ENCODE measurements at regions not wholly inside any gene's neighbourhood (a gene's known extent, or its start where the extent isn't known, plus 50 kb on each side); places are given as distances from the start of the nearest gene placed in this dataset.

- H4K20me1 ChIP-seq = no peaks in the 10 kb centered on the region
- H3K27ac ChIP-seq = no peak overlapping the region
- no peaks in the 10 kb centered on the region for H3K9me3 ChIP-seq (replicated peaks in 1 of 11)
- H3K4me1 ChIP-seq = no peaks in the 10 kb centered on the region
- H3K9ac ChIP-seq = no peak overlapping the region
- no peak for TF ChIP-seq Cebpa-rat (IDR thresholded peaks at IDR 0.05)
- no peaks in the 10 kb centered on the region for H3K36me3 ChIP-seq
- no peaks in the 10 kb centered on the region for H3K27me3 ChIP-seq
- H3K4me2 ChIP-seq = no peak overlapping the region
- H3K4me3 ChIP-seq = no peak overlapping the region
Measured at GRCh38 chr3:147794596-147794995, 385.4 kb downstream of the ZIC1 start.

- H3K36me3 ChIP-seq = no peaks in the 10 kb centered on the region
- no peaks in the 10 kb centered on the region for H3K4me1 ChIP-seq
- H4K20me1 ChIP-seq = no peaks in the 10 kb centered on the region
- no peak for TF ChIP-seq Cebpa-rat (IDR thresholded peaks at IDR 0.05)
- H3K27me3 ChIP-seq = no peaks in the 10 kb centered on the region
- no peak overlapping the region for H3K4me2 ChIP-seq
- no peak overlapping the region for H3K4me3 ChIP-seq
- no peak overlapping the region for H3K9ac ChIP-seq
- H3K27ac ChIP-seq = no peak overlapping the region
- no peaks in the 10 kb centered on the region for H3K9me3 ChIP-seq (replicated peaks in 1 of 11)
Measured at GRCh38 chr3:147795418-147795817, 386.3 kb downstream of the ZIC1 start.

- no peak for TF ChIP-seq Cebpa-rat (IDR thresholded peaks at IDR 0.05)
- Histone ChIP-seq H3K27me3 (no peaks in the 10 kb centered on the region), H3K36me3 (no peaks in the 10 kb centered on the region), H3K4me3 (no peak overlapping the region), H4K20me1 (no peaks in the 10 kb centered on the region), H3K27ac (no peak overlapping the region), H3K4me1 (no peaks in the 10 kb centered on the region), H3K9ac (no peak overlapping the region), H3K9me3 (replicated peaks in 1 of 11) (no peaks in the 10 kb centered on the region), H3K4me2 (no peak overlapping the region)
Measured at GRCh38 chr3:147797095-147797494, 387.9 kb downstream of the ZIC1 start.

GRCh38 chr3:147799601-147800000 is 390.4 kb downstream of the ZIC1 start:
- Histone ChIP-seq H3K4me1 (no peaks in the 10 kb centered on the region), H3K27ac (no peak overlapping the region), H3K4me3 (no peak overlapping the region), H3K9ac (no peak overlapping the region), H3K4me2 (no peak overlapping the region), H3K27me3 (no peaks in the 10 kb centered on the region), H4K20me1 (no peaks in the 10 kb centered on the region), H3K36me3 (no peaks in the 10 kb centered on the region), H3K9me3 (replicated peaks in 1 of 11) (no peaks in the 10 kb centered on the region)
- TF ChIP-seq Cebpa-rat (IDR thresholded peaks at IDR 0.05) = no peak

GRCh38 chr3:147807776-147808175 is 398.6 kb downstream of the ZIC1 start:
- Histone ChIP-seq H3K4me2 (no peak overlapping the region), H3K4me3 (no peak overlapping the region), H3K27me3 (no peaks in the 10 kb centered on the region), H3K36me3 (no peaks in the 10 kb centered on the region), H3K4me1 (no peaks in the 10 kb centered on the region), H4K20me1 (no peaks in the 10 kb centered on the region), H3K9ac (no peak overlapping the region), H3K27ac (no peak overlapping the region), H3K9me3 (replicated peaks in 1 of 11) (no peaks in the 10 kb centered on the region)
- no peak for TF ChIP-seq Cebpa-rat (IDR thresholded peaks at IDR 0.05)

GRCh38 chr3:147809206-147809605 is 400.0 kb downstream of the ZIC1 start:
- no peak overlapping the region for H3K4me3 ChIP-seq
- no peaks in the 10 kb centered on the region for H3K9me3 ChIP-seq (replicated peaks in 1 of 11)
- H3K4me1 ChIP-seq = no peaks in the 10 kb centered on the region
- TF ChIP-seq Cebpa-rat (IDR thresholded peaks at IDR 0.05) = no peak
- no peaks in the 10 kb centered on the region for H3K36me3 ChIP-seq
- H3K27me3 ChIP-seq = no peaks in the 10 kb centered on the region
- H4K20me1 ChIP-seq = no peaks in the 10 kb centered on the region
- no peak overlapping the region for H3K9ac ChIP-seq
- no peak overlapping the region for H3K27ac ChIP-seq
- H3K4me2 ChIP-seq = no peak overlapping the region

- Histone ChIP-seq H4K20me1 (no peaks in the 10 kb centered on the region), H3K27me3 (no peaks in the 10 kb centered on the region), H3K4me1 (no peaks in the 10 kb centered on the region), H3K9me3 (replicated peaks in 1 of 11) (no peaks in the 10 kb centered on the region), H3K4me3 (no peak overlapping the region), H3K27ac (no peak overlapping the region), H3K36me3 (no peaks in the 10 kb centered on the region), H3K4me2 (no peak overlapping the region), H3K9ac (no peak overlapping the region)
- no peak for TF ChIP-seq Cebpa-rat (IDR thresholded peaks at IDR 0.05)
Measured at GRCh38 chr3:147812186-147812911, 403.2 kb downstream of the ZIC1 start.

- Histone ChIP-seq H3K4me3 (no peak overlapping the region), H3K27ac (no peak overlapping the region), H3K36me3 (no peaks in the 10 kb centered on the region), H3K9me3 (replicated peaks in 1 of 11) (no peaks in the 10 kb centered on the region), H3K4me1 (no peaks in the 10 kb centered on the region), H3K27me3 (no peaks in the 10 kb centered on the region), H3K9ac (no peak overlapping the region), H4K20me1 (no peaks in the 10 kb centered on the region), H3K4me2 (no peak overlapping the region)
- TF ChIP-seq Cebpa-rat (IDR thresholded peaks at IDR 0.05) = no peak
Measured at GRCh38 chr3:147813256-147813655, 404.1 kb downstream of the ZIC1 start.

GRCh38 chr3:147816752-147817151 is 407.6 kb downstream of the ZIC1 start:
- TF ChIP-seq Cebpa-rat (IDR thresholded peaks at IDR 0.05) = no peak
- H3K9me3 ChIP-seq (replicated peaks in 1 of 11) = no peaks in the 10 kb centered on the region
- no peak overlapping the region for H3K4me3 ChIP-seq
- no peak overlapping the region for H3K27ac ChIP-seq
- H3K4me1 ChIP-seq = no peaks in the 10 kb centered on the region
- no peaks in the 10 kb centered on the region for H3K27me3 ChIP-seq
- H3K9ac ChIP-seq = no peak overlapping the region
- H3K4me2 ChIP-seq = no peak overlapping the region
- H4K20me1 ChIP-seq = no peaks in the 10 kb centered on the region
- no peaks in the 10 kb centered on the region for H3K36me3 ChIP-seq

GRCh38 chr3:147832611-147833010 is 423.4 kb downstream of the ZIC1 start:
- Histone ChIP-seq H3K27ac (no peak overlapping the region), H3K4me3 (no peak overlapping the region), H3K4me1 (no peaks in the 10 kb centered on the region), H3K4me2 (no peak overlapping the region), H3K9ac (no peak overlapping the region), H4K20me1 (no peaks in the 10 kb centered on the region), H3K9me3 (replicated peaks in 1 of 11) (no peaks in the 10 kb centered on the region), H3K27me3 (no peaks in the 10 kb centered on the region), H3K36me3 (no peaks in the 10 kb centered on the region)
- TF ChIP-seq Cebpa-rat (IDR thresholded peaks at IDR 0.05) = no peak
